Epidermal melanocyte (primary cell): ENCODE measurements at regions not wholly inside any gene's neighbourhood (a gene's known extent, or its start where the extent isn't known, plus 50 kb on each side); places are given as distances from the start of the nearest gene placed in this dataset.
"Not testable (repeated sequence)": the region's sequence is repeated elsewhere in the genome, so short reads cannot be mapped to it uniquely, and the experiment has no call there.

Experiments used
- DNase-seq: peaks from one replicate; pipeline ENCODE4 v3.0.0; 2011; ENCODE audit warnings: low spot score; ENCODE audit not compliant: insufficient read length

DNA sequence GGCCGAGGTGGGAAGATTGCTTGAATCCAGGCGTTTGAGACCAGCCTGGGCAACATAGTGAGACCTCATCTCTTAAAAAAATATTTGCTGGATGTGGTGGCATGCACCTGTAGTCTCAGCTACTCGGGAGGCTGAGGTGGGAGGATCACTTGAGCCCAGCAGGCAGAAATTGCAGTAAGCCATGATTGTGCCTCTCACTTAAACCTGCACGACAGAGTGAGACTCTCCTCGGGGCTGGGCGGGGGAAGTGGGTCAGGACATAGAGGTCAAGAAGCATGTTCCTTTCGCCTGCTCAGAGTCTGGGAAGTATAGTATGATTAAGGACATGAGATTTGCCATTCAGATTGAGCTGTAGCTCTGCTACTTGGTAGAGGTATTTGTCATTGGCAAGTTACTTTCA is 52.3 kb downstream of the SEPTIN7 start:
- not testable (repeated sequence) for DNase-seq

DNA sequence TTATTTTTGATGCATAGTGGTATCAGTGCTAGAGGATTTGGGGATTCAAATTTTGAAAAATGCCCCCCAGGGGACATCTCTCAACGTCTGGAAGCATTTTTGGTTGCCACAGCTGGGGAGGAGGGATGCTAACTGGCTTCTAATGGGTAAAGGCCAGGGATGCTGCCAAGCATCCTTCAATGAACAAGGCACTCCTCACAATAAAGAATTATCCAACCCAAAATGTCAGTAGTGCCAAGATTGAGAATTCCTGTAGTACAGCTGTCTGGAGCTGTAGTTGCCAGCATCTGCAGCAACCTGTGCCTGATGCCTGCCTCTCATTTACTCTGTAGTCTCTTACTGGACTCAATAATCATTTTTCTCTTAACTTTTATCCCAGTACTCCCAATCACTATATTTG is 53.5 kb downstream of the SEPTIN7 start:
- no peak for DNase-seq

DNA sequence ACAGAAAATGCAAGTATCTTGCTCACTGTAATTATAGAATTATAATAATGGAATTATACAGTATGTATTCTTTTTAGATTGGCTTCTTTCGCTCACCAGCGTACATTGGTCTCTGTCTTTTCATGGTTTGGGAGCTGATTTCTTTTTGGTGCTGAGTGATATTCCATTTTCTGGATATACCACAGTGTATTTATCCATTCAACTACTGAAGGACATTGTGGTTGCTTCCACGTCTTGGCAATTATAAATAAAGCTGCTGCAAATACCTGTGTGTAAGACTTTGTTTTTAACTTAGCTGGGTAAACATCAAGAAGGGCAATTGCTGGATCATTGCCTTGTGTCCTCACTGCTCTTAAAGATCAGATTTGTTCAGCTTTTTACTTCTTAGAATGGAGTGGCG is 55.3 kb downstream of the SEPTIN7 start:
- no peak for DNase-seq

DNA sequence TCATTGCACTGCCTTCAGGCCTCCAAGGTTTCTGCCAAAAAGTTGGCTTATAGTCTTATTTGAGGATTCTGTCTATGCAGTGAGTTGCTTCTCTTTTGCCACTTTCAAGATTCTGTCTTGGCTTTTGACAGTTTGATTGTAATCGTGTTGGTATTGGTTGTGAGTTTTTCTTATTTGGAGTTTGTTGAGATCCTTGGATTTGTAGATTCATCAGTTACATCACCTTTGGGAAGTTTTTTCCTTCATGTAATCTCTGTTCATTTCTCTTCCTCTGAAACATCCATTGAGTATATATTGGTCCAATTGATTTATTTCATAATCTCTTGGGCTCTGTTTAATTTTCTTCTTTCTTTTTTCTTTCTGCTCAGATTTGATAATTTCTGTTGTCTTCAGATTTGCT is 59.8 kb downstream of the SEPTIN7 start:
- no peak for DNase-seq

DNA sequence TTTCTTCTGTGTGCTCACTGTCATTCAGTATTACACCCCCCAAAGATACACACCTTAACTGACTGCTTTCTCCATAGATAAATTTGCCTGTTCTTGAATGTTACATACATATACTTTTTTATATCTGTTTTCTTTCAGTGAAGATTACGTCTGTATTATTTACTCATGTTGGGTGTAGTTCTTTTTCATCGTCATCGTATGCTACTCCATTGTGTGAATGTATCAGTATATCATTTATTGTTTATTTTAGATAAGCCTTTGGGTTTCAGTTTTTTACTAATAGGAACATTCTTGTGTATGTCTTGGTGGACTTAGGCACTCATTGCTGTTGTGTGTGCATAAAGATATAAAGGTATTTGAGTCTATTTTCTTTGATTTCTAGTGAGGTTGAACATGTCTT is 64.4 kb downstream of the SEPTIN7 start:
- DNase-seq: no peak

DNA sequence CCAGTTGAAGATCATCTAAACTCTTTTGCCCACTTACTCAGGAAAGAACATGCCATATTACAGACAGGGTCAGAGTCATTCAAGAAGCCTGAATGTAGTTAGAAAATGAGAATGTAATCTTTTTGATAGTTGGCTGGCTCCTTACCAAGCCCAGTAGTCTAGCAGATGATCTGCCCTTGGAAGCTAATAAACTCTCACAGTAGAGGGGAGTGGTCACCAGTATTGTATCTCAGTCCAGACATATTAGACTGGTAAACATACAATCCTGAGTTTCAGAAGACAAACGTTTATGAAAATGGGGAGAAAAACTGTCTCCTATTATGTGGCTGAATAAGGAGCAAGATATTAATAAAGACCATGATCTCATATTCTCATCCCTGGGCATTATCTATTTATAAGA is 65.3 kb downstream of the SEPTIN7 start:
- no peak for DNase-seq

DNA sequence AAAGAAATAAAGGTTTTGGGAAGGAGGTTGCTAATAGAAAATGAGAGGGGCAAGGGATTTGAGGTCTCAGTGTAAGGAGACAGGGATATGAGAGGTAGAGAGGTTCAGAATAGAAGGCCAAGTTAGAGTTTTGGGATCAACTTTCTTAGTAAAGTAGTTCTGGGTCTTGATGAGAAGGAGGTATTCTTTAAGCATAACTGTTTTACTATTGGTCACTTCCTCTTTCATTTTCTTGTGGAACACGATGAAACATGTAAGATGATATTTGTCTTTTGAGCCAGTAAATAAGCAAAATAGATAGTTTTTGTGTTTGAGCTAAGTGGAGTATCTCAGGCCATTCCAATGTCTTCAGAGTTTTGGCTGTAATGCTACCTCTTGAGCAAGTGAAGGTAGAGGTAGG is 68.3 kb downstream of the SEPTIN7 start:
- DNase-seq: not testable (repeated sequence)

DNA sequence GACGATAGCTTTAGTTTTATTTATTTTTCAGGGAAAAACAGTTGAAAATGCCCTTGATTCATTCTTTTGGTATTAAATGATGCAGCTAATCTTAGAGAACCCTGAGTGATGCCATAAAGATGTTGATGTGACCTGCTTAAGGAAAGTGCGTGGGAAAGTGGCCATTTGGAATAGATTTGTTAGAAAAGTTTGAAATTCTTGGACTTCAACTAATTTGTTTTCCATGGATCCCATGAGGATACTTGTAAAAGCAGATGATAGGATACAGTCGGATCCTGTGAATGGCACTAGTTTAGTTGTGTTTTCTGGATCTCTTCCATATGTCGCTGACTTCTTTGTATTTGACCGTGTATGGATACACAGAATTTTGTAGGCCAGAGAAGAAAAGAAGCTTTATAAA is 69.0 kb downstream of the SEPTIN7 start:
- DNase-seq: no peak

DNA sequence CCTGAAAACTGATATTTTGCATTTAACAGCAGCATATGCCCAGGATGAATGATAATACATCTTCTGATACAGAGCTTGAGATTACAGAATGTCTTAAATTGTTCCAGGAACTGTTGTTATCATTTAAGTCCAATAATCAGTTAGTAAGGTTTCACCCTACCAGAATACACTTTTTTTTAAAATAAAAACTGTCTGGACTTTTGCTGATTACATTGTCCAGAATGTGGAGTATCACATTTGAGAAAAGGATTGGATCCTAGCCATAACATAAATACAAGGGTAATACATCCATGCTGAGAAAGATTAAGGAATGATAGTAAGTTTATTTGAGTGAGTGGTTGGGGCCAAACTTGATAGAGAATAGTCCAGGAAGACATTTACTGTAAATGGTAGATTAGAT is 71.0 kb downstream of the SEPTIN7 start:
- no peak for DNase-seq

DNA sequence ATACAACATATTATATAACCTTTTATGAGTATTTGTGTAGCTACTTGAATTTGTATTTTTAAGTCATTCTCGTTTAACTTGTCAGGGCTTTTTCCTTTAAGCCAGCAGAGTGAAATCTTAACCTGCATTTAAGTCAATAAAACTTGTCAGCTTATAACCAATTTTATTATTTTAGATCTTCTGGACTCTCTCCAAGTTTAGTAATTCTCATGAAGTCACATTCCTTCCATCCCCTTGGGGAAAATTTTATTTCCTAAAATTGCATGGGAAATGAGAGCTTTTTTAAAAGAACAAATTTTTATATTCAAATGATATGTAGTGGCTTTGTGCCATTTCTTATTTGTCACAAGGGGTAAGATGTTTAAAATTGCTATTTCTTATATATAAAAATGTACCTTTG is 74.0 kb downstream of the SEPTIN7 start:
- no peak for DNase-seq

DNA sequence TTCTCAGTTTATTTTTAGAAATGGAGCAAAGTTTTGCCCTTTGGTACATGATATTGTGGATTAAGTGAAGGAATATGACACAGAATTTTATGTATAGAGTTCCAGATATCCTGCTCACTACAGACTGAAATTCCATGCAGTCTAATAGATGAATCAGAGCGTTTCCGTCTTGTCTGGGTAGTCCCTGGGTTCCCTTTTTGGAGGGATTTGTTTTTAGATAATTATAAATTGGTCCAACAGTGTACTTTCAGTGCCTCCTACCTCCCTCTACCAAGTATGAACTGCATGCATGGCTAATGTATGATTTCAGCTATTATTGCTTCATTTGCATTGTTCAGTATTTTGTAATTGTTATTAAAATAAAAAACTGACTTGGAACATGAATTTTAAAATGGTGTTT is 74.4 kb downstream of the SEPTIN7 start:
- DNase-seq: no peak

DNA sequence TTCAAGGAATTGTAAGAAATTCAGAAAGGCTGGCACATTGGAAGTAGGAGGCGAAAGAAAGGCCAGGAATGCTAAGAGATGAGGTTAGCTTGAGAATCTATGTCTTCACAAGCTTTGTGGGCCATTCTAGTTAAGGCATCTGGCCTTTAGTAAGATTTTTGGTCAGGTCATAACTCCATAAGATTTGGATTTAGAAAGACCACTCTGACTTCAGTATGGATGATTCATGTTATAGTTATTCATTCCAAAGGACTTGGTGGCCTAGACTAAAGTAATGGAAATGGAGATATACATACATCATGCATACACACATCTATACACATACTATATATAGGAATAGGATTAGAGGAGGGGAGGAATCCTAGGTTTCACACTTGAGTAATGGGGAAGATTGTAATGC is 77.5 kb downstream of the SEPTIN7 start:
- DNase-seq: no peak

DNA sequence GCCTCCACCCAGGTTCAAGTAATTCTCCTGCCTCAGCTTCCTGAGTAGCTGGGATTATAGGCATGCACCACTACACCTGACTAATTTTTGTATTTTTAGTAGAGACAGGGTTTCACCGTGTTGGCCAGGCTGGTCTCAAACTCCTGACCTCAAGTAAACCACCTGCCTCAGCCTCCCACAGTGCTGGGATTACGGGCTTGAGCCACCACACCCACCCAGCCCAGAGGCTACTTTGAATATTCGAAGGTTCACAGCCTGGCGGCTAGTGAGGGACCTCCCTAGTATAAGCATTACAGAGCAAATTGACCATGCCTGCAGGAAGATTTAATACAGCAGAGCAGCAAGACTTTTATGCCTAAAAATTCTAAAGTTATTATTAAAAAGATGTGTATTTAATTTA is 86.6 kb downstream of the SEPTIN7 start:
- DNase-seq: not testable (repeated sequence)

DNA sequence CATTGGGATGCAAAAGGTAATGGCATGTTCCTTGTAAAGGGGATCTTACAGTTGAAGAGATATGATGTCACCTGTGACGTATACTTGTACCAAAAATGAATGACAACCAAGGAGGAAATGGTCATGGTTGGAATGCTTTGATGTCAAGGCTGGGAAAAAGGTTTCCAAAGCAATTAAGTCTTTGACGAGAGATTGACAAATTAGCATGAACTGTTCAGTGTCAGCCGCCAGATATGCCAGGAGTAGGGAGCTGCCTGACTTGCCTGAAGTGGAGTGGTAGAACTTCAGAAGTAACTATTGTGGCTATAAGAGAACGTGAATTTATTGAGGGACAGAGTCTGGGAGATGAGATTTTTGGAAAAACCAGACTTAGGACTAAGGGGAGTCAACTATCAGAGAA is 88.1 kb downstream of the SEPTIN7 start:
- DNase-seq: no peak

DNA sequence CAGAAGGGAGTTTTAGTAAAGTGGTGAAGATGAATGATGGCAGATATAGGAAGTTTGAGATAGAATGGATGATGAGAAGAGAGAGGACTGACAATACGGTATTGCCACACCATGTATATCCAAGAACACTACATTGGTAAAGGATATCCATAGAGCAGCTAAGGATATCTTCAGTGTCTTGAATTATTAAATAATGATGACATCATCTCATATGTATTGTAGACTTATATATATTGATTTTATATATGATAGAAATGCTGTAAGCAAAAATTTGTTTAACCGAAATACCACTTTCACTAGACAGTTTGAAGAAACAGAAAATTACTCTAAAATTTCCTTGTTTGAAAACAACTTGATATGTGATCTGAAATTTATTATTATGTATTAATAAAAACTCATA is 89.0 kb downstream of the SEPTIN7 start:
- no peak for DNase-seq

DNA sequence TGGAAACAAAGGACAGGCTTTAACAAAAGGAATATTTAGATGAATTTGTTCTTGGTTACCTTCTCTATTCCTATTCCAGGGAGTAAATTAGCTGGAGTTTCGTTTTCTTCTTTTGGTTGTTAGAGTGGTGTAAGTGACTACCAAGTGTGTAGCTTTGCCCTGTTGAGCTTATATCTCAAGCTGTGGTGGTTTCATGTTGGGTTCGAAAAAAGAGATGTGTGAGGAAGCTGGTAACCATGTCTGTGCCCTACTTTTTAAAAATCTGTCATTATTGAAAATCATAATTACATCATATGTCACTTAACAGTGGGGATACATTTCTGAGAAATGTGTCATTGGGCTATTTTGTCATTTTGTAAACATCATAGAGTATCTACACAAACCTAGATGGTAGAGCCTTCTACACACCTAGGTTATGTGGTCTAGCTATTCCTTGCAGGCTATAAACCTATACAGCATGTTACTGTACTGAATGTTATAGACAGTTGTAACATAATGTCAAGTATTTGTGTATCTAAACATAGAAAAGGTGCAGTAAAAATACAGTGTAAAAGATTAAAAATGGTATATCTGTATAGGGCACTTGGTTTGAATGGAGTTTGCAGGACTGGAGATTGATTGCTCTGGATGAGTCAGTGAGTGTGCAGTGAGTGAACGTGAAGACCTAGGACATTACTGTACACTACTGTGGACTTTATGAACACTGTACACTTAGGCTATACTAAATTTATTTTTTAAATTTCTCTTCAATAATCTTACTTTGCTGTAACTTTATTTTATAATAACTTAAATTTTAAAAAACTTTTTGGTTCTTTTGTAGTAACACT is 90.4 kb downstream of the SEPTIN7 start:
- DNase-seq: no peak

DNA sequence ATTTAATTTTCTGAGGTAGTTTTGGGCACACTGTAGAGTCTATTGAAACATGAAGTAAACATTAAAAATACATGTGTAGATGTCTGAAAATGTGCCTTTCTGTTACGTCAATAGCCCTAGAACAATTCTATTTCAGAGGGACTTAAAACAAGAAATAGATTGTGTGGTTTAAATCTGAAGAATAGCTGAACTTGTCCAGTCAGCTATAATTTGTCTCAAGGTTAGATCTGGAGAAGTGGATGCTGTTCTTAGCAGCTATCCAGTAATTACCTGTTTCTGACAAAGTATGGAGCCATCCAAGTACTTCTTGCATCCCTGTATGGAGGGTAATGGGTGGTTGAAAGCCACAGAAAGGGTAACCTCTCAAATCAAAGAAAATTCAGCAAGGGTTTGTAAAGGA is 92.8 kb downstream of the SEPTIN7 start:
- no peak for DNase-seq

DNA sequence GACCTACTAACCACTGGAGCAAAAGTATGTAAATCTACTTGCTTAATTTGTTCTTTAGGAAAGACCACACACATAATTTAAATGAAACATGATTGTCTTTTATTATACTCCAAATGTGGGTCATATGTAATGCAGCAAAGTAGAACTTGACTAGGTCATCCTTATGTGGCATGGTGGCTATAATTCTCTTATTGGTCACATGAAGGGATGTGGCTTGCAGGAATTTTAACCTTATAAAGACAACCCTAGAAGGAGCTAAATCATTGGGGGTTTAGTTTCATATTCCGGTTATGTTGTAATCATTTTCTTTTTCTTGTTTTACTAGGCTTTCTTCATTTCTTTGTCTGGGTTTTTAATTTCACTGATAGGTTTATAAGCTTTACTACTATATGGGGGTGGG is 93.9 kb downstream of the SEPTIN7 start:
- no peak for DNase-seq

DNA sequence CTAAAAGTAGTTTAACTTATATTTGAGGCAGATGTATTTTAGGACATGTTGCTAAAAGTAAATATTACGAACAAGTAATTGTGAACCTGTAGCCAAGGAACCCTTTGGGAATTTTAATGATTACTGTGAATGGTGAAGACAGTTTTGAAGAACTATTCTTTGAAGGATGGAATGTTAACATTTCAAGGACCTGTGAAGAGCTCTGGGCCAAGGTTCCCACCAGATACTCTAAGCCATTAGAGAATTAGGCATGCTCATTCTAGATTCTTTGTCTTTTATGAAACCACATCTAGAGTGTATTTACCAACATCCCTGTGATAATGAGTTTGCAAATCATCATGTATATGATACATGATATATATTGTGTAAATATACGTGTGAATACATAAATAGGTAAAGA is 99.8 kb downstream of the SEPTIN7 start:
- no peak for DNase-seq

DNA sequence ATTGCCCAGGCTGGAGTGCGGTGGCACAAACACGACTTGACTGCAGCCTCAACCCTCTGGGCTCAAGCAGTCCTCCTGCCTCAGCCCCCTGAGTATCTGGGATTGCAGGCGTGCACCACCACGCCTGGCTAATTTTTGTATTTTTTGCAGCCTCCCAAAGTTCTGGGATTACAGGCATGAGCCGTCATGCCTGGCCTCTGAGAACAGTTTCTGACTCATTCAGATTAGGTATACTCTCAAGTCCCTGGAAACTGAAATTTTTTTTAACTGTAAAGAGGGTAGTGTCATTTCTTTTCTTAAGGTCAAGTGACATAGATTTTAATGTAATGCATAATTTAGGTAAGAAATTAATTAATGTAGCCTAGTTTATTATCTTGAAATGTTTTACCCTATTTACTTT is 104.7 kb downstream of the SEPTIN7 start:
- DNase-seq: no peak

DNA sequence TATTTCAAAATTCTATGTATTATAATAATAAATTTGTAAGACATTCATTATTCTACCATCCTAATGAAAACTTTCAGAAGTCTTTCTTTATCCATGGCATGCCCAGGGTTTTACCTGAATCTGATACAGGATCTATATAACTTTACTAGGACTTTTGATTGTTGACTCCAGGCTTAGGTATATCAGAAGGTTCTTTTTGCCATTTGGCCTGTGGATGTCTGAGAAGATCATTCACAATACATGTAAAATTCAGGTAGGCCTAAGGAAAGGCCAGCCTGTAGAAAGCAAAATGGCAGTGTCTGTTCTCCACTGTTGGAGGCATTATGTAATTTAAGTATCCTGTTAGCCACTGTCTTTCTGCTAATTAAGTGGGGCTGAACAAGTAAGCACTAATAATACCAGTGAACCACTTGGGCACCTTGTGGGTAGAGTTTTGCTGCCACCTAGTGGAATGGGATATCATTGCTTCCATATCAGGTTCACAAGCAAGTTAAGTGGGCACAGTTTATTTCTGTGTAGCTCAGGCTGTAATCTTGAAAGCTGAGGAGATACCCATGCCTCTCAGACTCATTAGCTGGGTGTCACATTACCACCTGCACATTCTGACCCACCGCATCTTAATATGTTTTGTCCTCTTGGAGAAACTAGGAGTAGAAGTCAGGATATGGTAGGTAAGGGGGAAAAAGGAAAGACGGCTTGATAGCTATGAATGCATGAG is 105.5 kb downstream of the SEPTIN7 start:
- DNase-seq: peak; percentile 36

DNA sequence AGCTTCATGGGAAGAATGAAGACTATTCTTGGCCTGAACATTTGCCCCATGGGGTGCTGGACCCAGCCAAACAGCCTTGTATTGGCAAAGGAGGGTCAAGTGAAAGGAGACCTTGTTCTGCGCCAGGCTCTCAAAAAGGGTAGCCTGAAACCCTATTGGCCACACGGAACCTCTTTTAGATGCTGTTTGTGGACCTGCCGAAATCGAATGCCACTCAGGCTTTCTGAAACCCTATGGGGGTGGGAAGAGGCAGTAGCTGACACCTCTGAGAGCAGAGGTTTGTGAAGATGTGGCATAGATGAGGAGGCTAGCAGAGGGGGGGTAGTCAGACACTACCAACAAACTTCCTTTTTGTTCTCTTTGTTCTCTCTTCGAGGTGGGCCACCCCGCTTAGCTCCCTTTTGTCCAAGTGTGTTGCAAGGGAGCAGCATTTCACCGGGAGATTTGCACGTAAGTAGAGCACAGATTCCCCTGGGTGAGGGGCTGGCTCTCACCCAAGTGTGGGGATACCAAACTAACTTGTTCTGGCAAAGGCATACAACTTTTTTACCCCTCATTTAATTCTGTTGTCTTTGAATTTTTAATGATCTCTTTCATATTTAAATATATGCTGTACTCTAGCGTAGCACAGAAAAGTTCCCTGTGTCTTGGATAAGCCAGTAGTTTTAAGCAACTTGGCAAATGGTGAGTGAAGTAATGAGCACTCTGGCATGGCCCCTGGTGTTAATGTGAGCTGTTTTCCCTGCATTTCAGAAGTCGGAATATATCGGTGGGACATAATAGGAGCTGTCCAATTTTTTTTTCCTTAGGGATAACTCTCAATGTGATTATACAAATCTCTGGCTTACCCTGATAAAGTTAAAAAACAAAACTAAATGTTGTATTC is 107.7 kb downstream of the SEPTIN7 start:
- no peak for DNase-seq
